A673 (cell line): ENCODE measurements at regions not wholly inside any gene's neighbourhood (a gene's known extent, or its start where the extent isn't known, plus 50 kb on each side); places are given as distances from the start of the nearest gene placed in this dataset.

Experiments used
- BruUV-seq: library from RNA; stranded (reverse); fragments of 400-500 nt; replicated peaks from 2 replicates; lab custom pipeline; 2021; lab: Mats Ljungman, UMichigan
- CTCF ChIA-PET: fragments of 300-600 bp; sonication (Branson Sonifier 250); formaldehyde crosslinking; loops from one replicate; lab custom pipeline; 2022; ENCODE audit warnings: antibody characterized with exemption; lab: Charles Lee
- POLR2A ChIA-PET: fragments of 300-600 bp; sonication (Branson Sonifier 250); formaldehyde crosslinking; loops from one replicate; lab custom pipeline; 2022; ENCODE audit warnings: antibody characterized with exemption; ENCODE audit not compliant: low non-redundant PET; lab: Charles Lee
- DNase-seq: peaks from one replicate; pipeline ENCODE4 v3.0.0-alpha.2; 2015; ENCODE audit warnings: low spot score
- H3K27ac ChIP-seq: fragments of 200-600 bp; sonication (generic); 2 replicates; pipeline ENCODE4 v1.5.1; 2016; ENCODE audit warnings: mixed run types, low read depth, mild to moderate bottlenecking, mixed read lengths, antibody characterized with exemption, low read length; ENCODE audit not compliant: poor library complexity, severe bottlenecking
- H3K27me3 ChIP-seq: fragments of 200-600 bp; sonication (generic); replicated peaks from 2 replicates; pipeline ENCODE4 v1.6.1; 2017; ENCODE audit warnings: mixed run types, low read depth, mild to moderate bottlenecking, mixed read lengths, antibody characterized with exemption, low read length; ENCODE audit not compliant: insufficient read depth, poor library complexity
- H3K36me3 ChIP-seq: fragments of 200-600 bp; sonication (generic); 2 replicates; pipeline ENCODE4 v1.6.1; 2016; ENCODE audit warnings: mixed run types, mild to moderate bottlenecking, mixed read lengths, antibody characterized with exemption, low read length; ENCODE audit not compliant: insufficient read depth, poor library complexity, severe bottlenecking
- H3K4me1 ChIP-seq: fragments of 200-600 bp; sonication (generic); 2 replicates; pipeline ENCODE4 v1.6.1; 2017; ENCODE audit warnings: mixed run types, mild to moderate bottlenecking, mixed read lengths, antibody characterized with exemption, low read length; ENCODE audit not compliant: insufficient read depth, poor library complexity, severe bottlenecking
- H3K4me3 ChIP-seq: fragments of 200-600 bp; sonication (generic); 2 replicates; pipeline ENCODE4 v1.5.1; 2016; ENCODE audit warnings: low read depth, mixed run types, mild to moderate bottlenecking, mixed read lengths, low read length; ENCODE audit not compliant: poor library complexity, severe bottlenecking
- H3K9me3 ChIP-seq: fragments of 200-600 bp; sonication (generic); 2 replicates; pipeline ENCODE4 v1.6.1; 2016; ENCODE audit warnings: mixed run types, low read depth, mild to moderate bottlenecking, mixed read lengths, antibody characterized with exemption, low read length; ENCODE audit not compliant: poor library complexity, severe bottlenecking
- EZH2 ChIP-seq: fragments of 200-600 bp; sonication (generic); IDR thresholded peaks from 2 replicates; pipeline ENCODE4 v1.6.1; 2017; ENCODE audit warnings: borderline replicate concordance, low read depth, mild to moderate bottlenecking, mixed read lengths, antibody characterized with exemption, low read length; ENCODE audit not compliant: poor library complexity, severe bottlenecking
- intact Hi-C: fragments of 100-400 bp; cut with micrococcal nuclease; formaldehyde crosslinking; loops from one replicate; pipeline ENCODE4 v1.10.0; 2022; ENCODE audit not compliant: unreplicated experiment
- TF ChIP-seq, protein P1 (sequence below): fragments of 300-800, 200-600 bp; sonication (generic); conservative IDR thresholded peaks from 2 replicates; pipeline ENCODE4 v1.5.1; 2017; ENCODE audit warnings: low read depth, mild to moderate bottlenecking, antibody characterized with exemption, low read length, moderate library complexity, mixed read lengths

- ChIA-PET CTCF (interaction anchor here (0.9 kb wide), 1 partner anchor 24 kb away, joined by 3 read pairs; no protein-coding TSS in a partner anchor), POLR2A (no interaction called here)
- DNase-seq: peak; percentile 40
- Histone ChIP-seq H3K36me3 (no peaks in the 10 kb centered on the region), H3K27me3 (peaks cover 5% of the 10 kb centered on the region), H3K4me3 (no peak overlapping the region), H3K4me1 (no peaks in the 10 kb centered on the region), H3K27ac (no peak overlapping the region), H3K9me3 (no peaks in the 10 kb centered on the region)
- intact Hi-C loops: no loop called here
- BruUV-seq: no TSS peak
- no peak for TF ChIP-seq EZH2
- TF ChIP-seq, protein P1, sequence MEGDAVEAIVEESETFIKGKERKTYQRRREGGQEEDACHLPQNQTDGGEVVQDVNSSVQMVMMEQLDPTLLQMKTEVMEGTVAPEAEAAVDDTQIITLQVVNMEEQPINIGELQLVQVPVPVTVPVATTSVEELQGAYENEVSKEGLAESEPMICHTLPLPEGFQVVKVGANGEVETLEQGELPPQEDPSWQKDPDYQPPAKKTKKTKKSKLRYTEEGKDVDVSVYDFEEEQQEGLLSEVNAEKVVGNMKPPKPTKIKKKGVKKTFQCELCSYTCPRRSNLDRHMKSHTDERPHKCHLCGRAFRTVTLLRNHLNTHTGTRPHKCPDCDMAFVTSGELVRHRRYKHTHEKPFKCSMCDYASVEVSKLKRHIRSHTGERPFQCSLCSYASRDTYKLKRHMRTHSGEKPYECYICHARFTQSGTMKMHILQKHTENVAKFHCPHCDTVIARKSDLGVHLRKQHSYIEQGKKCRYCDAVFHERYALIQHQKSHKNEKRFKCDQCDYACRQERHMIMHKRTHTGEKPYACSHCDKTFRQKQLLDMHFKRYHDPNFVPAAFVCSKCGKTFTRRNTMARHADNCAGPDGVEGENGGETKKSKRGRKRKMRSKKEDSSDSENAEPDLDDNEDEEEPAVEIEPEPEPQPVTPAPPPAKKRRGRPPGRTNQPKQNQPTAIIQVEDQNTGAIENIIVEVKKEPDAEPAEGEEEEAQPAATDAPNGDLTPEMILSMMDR: no peak
Observed at GRCh38 chrX:17968367-17968766, 107.3 kb upstream of the RAI2 start.

DNA sequence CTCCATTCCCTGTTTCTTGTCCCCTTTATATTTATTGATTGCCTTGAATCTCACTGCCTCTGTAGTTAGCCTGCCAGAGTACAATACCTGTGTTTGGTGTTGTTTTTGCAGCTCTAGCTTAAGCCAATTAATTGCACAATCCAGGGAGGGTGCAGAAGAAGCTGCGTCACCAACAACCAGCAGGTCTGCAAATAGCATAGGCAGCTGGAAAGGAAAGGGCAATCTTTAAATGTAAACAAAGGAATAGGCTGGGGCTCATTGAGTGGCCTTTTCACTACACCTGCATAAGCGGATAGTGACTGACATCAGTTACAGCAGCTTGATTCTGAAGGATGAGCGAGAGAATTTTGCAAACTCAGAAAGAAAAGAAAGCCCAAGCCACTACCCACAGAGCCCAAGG lies 106.8 kb upstream of the RAI2 start:
- CTCF ChIA-PET: interaction anchor here (0.9 kb wide), 1 partner anchor 23 kb away, joined by 3 read pairs; no protein-coding TSS in a partner anchor

GRCh38 chrX:17964871-17965270 lies 103.8 kb upstream of the RAI2 start:
- Histone ChIP-seq H3K27ac (no peak overlapping the region), H3K36me3 (no peaks in the 10 kb centered on the region), H3K9me3 (no peaks in the 10 kb centered on the region), H3K4me3 (no peak overlapping the region), H3K4me1 (no peaks in the 10 kb centered on the region), H3K27me3 (peaks cover 5% of the 10 kb centered on the region)
- CTCF ChIA-PET: no interaction called here
- DNase-seq: no peak
- POLR2A ChIA-PET: no interaction called here
- TF ChIP-seq, protein P1: no peak
- TF ChIP-seq EZH2: no peak
- intact Hi-C loops: no loop called here
- no TSS peak for BruUV-seq

More for the DNA sequence above, 106.8 kb upstream of the RAI2 start:
- TF ChIP-seq, protein P1: no peak
- intact Hi-C loops: no loop called here
- Histone ChIP-seq H3K4me3 (no peak overlapping the region), H3K27ac (no peak overlapping the region), H3K27me3 (peaks cover 5% of the 10 kb centered on the region), H3K4me1 (no peaks in the 10 kb centered on the region), H3K9me3 (no peaks in the 10 kb centered on the region), H3K36me3 (no peaks in the 10 kb centered on the region)
- no peak for DNase-seq
- POLR2A ChIA-PET: no interaction called here
- BruUV-seq: no TSS peak
